T-helper 2 cell (primary cell): ENCODE measurements at regions not wholly inside any gene's neighbourhood (a gene's known extent, or its start where the extent isn't known, plus 50 kb on each side); places are given as distances from the start of the nearest gene placed in this dataset.
"Not testable (repeated sequence)": the region's sequence is repeated elsewhere in the genome, so short reads cannot be mapped to it uniquely, and the experiment has no call there.

Experiments used
- DNase-seq, 5 experiments: peaks; one replicate each; pipeline versions ENCODE4 v3.0.0 to v3.0.0-alpha.2; 2012 to 2022

- no peak for DNase-seq
These were observed 554.4 kb downstream of the RAB28 start for GRCh38 chr4:12929784-12930183.

- no peak for DNase-seq
These were observed 555.4 kb downstream of the RAB28 start for GRCh38 chr4:12928751-12929150.

- DNase-seq = no peak
These were observed 557.7 kb downstream of the RAB28 start for GRCh38 chr4:12926189-12927066.

GRCh38 chr4:12924728-12925320 is 559.3 kb downstream of the RAB28 start:
- DNase-seq = no peak

GRCh38 chr4:12924253-12924652 is 559.9 kb downstream of the RAB28 start:
- no peak for DNase-seq

GRCh38 chr4:12912896-12913418 is 571.2 kb downstream of the RAB28 start:
- DNase-seq = no peak

- DNase-seq = no peak
These were observed 572.3 kb downstream of the RAB28 start for GRCh38 chr4:12911750-12912358.

- not testable (repeated sequence) for DNase-seq
These were observed 580.5 kb downstream of the RAB28 start for GRCh38 chr4:12903640-12904039.

- no peak for DNase-seq
These were observed 581.4 kb downstream of the RAB28 start for GRCh38 chr4:12902735-12903134.

GRCh38 chr4:12897954-12898353 is 586.2 kb downstream of the RAB28 start:
- no peak for DNase-seq

- no peak for DNase-seq
These were observed 590.1 kb downstream of the RAB28 start for GRCh38 chr4:12894062-12894461.

GRCh38 chr4:12889054-12889453 is 595.1 kb downstream of the RAB28 start:
- DNase-seq = no peak

- DNase-seq = no peak
These were observed 599.0 kb downstream of the RAB28 start for GRCh38 chr4:12884846-12885796.

GRCh38 chr4:12881945-12882584 is 602.1 kb downstream of the RAB28 start:
- no peak for DNase-seq

- no peak for DNase-seq
These were observed 603.3 kb downstream of the RAB28 start for GRCh38 chr4:12880844-12881243.

- DNase-seq = no peak
These were observed 604.6 kb downstream of the RAB28 start for GRCh38 chr4:12879496-12879895.

- no peak for DNase-seq
These were observed 608.4 kb downstream of the RAB28 start for GRCh38 chr4:12875640-12876243.

- no peak for DNase-seq
These were observed 610.8 kb downstream of the RAB28 start for GRCh38 chr4:12873351-12873750.

GRCh38 chr4:12861422-12861821 is 622.7 kb downstream of the RAB28 start:
- DNase-seq = no peak

GRCh38 chr4:12852338-12853307 is 631.5 kb downstream of the RAB28 start:
- DNase-seq = peak in 1 of 5 experiments; percentile 6
